Hippocampal formation (tissue), 2 donors: ENCODE measurements at regions not wholly inside any gene's neighbourhood (a gene's known extent, or its start where the extent isn't known, plus 50 kb on each side); places are given as distances from the start of the nearest gene placed in this dataset.
"Not testable (repeated sequence)": the region's sequence is repeated elsewhere in the genome, so short reads cannot be mapped to it uniquely, and the experiment has no call there.

Source experiments
- DNase-seq, 2 donors: peaks; one replicate each; lab custom pipeline; 2025; lab: John Stamatoyannopoulos, UW

DNA sequence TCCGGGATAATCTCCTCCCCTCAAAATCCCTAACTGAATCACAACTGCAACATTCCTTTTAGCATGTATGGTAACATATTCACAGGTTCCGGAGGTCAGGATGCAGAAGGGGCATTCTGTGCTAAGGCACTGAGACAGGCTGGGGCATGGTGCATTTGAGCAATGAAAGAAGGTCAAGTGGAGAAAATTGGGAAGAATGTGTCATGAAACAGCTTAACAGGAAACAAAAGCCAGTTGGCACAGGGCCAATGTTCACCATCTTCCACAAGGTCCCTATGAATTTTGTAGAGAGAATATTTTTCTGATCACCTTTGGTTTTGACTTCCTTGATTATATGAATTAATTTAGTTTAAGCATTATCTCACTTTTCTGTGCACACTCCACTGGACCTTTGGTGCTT lies 587.7 kb upstream of the NR2F2 start:
- DNase-seq, result no peak

DNA sequence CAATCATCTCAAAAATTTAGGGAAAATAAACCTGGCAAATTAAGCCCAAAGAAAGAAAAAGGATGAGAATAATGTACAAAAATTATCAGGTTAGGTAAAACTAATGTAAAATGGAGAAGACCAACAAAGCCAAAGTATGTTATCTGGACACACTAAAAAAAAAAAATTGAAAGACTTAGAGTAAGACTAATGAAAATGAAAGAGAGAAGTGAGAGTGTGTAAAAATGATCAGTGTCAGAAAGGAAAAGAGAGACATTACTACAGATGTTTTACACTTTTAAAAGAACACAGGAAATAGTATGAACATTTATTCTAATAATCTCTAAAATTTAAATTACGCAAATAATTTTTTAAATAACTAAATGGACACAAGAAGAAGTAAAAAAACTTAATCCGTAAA lies 573.3 kb upstream of the NR2F2 start:
- DNase-seq, result no peak

DNA sequence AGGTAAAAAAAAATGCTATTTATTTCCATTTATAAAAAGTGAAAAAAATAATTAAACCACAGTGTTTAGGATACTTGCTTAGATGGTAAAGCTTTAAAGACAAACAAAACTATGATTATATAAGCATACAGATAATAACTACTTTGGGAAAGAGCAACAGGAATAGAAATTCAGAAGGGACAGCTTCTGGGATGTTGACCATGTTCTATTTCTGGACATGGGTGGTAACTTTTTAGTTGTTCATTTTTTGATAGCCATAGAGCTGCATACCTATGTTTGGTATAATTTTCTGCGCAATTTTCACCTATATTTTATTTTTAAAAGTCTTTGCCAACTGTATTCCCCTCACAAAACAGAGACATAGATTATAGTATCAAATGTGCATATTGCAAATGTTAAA lies 572.0 kb upstream of the NR2F2 start:
- no peak for DNase-seq

DNA sequence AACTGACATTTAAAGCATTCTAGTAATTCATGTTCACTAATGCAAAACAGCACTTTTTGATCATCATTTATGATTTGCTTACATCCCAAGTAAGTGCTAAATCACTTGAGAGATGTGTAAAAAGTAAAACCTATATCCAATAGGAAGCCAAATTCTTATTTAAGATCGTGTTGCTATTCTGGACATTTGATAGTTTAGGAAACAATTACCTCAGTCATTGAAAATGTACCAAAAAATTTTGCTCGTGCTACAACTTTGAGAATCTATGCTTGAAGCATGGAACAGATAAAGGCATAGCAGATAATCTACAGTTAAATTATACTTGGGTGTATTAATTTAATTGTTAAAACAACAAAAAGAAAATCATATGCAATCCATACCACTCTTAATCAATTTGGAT lies 571.6 kb upstream of the NR2F2 start:
- DNase-seq, result no peak

DNA sequence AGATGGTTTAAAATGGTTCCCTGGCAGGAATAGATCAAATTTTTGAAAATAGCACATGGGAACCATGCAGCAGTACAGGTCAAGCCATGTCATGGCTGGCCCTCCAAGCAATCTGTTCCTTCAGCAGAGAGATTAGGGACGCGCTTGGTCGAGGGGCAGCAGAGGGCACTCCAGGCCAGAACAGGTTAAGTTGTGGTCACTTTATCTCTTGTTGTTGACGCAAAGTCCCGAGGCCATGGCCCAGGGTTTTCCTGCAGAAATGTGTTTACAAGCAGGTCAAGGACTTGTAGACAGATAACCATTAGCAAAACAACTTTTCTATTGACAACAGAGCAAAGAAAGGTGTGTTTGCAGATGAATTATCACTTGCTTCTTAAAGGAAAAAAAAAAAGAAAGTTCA lies 570.0 kb upstream of the NR2F2 start:
- DNase-seq, result no peak

DNA sequence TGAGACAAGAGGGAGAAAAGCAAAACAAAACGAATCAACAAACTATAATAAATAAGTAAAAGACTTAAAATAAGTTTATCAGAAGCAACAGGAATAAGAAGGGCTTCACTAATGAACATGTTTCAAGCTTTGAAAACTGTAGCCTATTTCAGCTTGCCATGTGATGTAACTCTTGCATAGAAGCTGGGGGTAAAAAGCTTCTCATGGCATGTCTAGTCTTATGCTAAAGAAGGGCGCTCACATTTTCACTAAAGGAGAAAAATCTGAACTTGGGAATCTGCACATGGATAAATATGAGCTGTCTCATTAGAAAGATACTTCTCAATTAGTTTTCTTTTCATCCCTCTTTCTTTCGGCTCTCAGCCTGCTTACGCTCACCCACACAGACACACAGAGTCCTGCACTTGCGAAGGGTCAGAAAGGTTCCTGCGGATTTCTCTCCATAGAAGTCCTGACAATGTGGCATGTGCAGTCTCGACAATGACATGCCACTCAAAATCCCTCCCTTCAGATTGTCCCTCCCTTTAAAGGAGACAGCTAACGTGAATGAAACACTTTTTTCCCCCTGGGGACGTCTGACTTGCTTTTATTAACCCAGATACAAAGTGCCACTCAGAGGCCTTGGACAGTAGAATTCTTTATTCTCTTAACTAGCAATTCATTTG lies 568.9 kb upstream of the NR2F2 start:
- DNase-seq, result no peak

DNA sequence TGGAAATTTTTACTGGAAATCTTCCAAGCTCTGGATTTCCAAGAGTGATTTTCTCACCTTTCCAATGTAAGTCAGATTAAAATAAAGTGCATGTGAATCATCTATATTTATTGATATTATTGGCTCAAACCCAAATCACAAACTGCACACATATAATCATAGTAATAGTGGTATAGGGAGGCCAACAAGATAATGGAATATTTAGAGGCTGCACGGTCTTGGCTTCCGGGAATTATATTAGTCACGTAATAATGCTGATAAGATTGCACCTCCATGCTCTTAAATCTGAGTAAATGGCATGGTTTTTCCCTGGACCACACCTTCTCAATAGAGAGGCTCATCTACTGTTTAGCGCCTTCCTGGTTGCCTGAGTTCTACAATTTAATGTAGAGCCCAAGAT lies 567.1 kb upstream of the NR2F2 start:
- DNase-seq, result no peak

DNA sequence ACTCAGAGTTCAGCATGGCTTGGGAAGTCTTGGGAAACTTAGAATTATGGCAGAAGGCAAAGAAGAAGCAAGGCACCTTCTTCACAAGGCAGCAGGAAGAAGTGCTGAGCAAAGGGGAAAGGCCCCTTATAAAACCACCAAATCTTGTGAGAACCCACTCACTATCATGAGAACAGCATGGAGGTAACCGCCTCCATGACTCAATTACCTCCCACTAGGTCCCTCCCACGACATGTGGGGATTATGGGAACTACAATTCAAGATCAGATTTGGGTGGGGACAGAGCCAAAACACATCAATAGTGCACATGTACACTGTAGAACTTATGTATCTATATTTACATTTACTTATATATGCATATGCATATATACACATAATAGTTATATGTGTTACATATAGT lies 565.3 kb upstream of the NR2F2 start:
- DNase-seq, result no peak

DNA sequence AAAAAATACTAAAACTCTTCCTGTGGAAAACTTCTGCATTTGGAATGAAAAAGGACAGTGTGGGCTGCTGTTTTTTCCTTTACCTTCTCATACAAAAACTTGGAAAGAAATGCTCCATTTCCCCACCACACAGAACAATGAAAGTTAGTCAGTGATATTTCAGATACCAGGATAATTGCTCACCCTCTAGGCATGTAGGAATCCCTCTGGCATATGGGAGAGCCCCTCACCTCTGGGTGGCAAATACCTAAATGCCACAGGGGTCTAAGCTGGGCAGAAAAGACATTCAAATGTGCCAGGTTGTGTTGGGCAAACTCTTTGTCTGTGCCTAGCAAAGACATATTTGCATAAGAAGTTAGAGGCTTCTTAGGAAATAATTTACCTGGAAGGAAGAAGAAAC lies 560.3 kb upstream of the NR2F2 start:
- DNase-seq, result no peak

DNA sequence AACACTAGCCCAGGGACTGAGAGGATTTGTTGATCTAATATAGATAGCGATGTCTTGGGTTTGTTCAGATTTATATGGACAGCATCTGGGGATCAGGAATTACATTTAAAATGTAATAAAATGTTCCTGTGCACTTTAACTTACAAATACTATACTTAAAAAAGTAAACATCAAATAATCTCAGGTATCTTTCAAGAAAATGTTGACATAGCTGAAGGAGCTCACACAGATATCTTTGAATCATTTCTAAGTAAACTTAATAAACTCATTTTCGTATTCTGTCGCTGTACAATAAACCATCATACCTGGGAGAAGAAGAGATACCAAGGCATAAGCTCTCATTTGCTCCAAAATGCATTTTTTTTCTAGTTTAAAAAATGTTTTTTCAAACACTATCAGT lies 557.5 kb upstream of the NR2F2 start:
- no peak for DNase-seq

DNA sequence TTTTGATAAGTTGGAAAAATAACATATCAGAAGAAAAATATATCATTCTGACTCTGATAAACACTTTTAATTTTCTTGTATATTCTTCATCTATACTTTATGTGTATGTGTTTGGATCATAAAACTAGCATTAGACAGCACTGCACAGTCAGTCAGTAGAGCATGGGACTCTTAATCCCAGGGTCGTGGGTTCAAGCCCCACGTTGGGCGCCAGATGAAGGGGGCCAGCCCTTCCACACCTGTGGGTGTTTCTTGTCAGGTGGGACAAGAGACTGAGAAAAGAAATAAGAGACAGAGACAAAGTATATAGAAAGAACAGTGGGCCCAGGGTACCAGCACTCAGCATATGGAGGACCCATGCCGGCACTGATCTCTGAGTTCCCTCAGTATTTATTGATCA lies 546.0 kb upstream of the NR2F2 start:
- no peak for DNase-seq

DNA sequence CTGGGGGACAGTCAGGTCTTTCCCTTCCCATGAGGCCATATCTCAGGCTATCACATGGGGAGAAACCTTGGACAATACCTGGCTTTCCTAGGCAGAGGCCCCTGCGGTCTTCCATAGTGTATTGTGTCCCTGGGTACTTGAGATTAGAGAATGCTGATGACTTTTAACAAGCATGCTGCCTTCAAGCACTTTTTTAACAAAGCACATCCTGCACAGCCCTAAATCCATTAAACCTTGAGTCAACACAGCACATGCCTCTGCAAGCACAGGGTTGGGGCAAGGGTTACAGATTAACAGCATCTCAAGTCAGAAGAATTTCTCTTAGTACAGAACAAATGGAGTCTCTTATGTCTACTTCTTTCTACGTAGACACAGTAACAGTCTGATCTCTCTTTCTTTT lies 545.2 kb upstream of the NR2F2 start:
- DNase-seq, result not testable (repeated sequence)

DNA sequence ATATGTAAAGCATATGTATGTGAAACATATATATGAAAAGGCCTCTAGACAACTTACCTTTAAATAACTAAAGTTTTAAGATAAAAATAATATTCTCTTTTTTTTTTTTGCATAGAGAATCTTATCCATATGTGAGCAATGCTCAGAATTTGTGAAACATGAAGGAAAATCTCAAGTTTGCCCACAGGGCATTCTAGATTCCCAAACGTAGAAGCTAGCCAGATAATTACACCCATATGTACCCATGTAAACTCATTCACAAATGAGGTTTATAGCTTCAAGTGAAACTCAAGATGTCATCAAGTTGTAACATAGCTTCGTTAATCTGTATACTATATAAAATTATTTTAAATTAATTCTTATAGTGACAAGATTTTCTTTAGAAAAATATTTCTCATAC lies 537.3 kb upstream of the NR2F2 start:
- DNase-seq, result no peak

DNA sequence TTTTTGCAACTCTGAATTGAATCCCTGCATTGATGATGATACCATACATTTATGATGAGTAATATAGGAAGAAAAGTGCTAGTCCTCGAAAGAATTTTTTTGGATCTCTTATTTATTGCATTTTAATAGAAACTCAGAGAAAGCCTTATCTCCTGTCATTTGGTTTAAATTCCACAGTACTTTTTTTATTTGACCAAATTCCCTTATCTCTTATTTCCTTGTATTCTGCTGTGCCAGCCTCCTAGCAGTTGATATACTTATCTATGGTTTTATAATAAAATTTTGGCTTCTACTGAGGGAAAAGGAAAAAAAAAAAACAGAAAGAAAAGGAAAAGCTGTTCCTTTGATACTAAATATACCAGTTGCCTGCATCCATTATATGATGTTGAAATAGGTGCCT lies 535.1 kb upstream of the NR2F2 start:
- DNase-seq, result no peak

DNA sequence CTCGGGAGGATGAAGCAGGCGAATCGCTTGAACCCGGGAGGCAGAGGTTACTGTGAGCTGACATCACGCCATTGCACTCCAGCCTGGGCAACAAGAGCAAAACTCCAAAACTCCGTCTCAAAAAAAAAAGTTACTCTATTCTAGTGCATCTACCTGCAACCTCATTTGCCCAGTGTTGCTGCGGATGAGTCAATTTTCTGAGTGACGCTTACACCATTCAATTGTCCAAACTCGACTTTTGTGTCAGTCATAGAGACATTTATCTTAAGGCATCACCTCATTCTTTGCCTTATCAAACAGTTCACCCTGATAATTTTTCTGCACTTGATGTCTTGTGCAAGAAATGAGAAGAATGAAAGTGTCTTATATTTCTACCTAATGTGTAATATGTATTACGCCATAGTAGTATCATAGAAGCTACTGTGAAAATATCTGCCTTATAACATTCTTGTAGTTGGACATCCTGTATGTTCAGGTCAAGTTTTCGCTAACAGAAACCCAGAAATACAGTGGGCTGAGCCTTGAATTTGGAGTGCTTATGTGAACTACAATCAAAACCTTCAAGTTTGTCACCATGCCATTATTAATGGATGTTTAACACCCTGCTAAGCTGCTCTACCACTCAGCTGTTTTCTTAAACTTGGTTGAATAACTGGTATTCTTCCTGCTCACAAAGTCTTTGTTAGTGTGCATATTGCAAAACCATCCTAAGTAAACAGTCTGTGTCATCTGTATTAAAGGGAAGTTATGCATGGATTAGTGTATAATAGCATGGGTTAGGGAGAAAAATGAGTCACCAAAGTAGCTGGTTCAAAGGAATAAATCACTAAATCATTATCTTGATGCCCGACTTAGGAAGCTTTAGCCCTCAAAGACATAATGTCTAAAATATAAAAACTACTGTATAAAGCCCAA lies 531.0 kb upstream of the NR2F2 start:
- DNase-seq, result no peak

DNA sequence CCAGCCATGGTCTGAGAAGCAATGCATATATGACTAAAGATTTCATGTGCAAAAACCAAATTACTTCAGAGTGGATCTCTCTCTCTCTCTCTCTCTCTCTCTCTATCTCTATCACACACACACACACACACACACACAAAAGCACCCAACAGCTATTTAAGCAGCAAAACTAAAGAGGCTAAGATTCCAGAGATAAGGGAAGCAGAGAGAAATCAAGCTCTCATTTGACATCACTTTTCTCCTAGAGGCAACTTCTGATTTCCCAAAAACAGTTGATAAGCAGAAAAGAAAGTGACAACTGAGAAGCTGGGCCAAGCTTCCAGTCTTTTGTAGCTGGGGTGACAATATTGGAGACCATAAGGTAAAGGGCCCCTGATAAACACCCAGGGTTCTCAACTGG lies 526.0 kb upstream of the NR2F2 start:
- no peak for DNase-seq

DNA sequence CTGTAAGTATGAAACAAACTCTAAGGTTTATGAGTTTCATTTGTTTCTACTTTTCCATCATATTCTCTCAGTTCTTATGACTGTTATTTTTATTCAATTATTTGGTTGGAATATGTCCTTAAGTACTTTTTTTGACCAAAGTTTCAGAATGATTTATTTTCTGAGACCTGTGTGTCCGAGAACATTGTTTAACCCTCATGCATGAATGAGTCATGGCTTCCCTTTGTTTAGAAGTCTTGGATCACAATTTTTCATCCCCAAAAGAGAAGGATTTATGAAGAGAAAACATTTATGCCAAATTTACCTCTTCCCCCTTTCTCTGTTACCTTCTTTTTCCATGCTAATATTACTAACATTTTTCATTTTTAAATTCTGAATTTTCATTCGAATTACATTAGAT lies 518.0 kb upstream of the NR2F2 start:
- no peak for DNase-seq

DNA sequence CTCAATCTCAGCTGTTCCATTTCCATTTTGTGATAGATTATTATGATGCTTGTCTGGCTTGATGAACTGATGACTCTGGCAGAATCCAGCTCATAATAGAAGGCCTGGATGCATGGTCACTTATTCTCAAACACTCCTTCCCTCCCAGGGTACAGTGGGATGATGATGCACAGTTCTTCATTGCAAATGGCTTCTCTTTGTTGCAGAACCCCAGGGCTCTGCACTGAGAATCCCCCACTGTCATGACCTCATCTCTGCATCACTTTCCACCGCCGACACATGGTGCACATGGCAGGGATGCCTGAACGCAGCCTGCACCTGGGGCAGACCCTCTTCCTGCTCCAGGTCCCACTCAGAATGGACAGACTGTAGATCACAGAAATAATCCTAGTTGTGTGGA lies 515.6 kb upstream of the NR2F2 start:
- DNase-seq, result no peak

DNA sequence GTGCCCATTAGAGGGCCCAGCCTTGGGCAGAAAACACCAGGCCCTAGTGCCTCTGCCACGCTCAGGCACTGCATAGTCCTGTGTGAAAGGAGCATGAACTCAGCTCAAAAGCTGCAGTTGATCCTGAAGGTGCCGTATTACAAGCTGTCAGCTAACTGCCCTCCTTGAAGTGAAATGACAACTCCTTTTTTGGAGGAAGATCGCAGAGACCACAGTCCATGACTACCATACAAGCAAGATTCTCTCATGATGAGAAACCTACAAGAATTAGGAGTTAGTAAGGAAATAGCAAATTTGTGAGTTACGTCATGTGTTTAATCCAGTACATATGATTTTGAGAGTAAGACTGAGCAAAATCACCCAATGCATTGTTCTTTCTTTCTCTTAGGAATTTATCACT lies 513.9 kb upstream of the NR2F2 start:
- no peak for DNase-seq

DNA sequence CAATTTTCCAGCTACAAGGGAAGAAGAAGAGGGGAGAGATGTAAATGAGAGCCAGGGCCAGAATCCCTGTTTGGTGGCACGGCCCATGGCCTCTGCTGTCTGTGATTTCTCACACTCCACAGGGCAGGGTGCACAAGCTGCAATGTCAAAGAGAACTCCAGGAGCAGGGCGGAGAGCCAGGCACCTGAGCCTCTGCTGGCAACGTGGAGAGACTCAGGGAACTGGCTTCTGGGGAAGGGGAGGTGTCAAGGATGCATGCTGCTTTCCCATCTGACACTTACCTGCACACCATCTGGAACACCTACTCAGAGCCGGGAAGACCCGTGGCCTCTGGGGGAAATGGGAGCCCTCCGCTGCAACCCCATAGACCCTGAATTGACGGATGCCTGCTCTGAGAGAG lies 507.5 kb upstream of the NR2F2 start:
- no peak for DNase-seq

DNA sequence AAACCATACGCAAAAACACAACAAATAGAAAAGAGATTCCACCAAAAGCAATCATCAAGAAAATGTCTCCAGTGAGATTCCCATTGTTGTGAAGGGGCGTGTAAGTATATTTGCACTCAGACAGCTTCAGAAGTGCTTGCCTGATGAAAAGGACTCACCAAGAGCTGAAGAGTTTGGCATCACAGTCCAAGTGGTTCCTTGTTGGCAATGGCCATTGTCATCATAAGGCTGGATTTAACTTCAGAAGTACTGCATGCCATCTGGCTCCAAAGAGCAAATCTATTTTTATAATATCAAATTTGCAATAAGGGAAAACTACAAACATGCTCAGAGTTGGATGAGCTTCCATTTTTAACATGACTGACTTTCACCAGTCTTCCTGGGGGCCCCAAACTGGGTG lies 505.3 kb upstream of the NR2F2 start:
- no peak for DNase-seq

DNA sequence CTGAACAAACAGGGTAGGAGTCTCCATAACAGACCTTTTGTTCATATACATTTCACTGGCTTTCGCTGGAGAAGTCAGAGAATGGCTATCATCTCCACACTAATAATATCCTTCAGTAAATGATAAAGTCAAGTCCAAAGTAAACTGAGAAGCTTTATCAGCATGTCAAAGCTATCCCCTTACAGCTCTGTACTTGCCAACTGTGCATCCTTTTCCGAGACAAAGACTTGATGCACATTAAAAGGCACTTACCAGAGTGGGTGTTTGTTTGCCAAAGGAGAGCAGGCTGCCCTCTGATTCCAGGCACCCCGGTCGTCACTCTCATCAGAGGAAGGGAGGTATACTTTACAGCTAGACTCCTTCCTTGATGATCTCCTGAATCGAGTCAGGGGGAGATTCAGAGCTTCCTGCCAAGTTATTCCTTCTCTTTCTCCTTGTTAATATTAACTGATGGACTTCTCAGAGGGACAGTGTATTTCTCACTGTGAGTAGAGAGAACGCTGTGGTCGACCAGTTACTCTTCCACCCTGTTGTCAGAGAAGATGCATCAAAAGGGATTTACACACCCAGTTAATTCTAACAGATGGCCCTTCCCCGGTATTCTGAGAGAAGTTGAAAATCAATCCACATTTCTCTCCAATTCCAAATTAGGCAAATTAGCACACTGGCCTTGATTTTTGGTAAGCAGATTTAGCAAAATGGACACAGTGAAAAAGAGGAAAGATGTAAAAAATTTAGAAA lies 504.7 kb upstream of the NR2F2 start:
- no peak for DNase-seq
